CD4-positive, alpha-beta T cell treated with Interleukin-15 for 1 hour (primary cell): ENCODE measurements at regions not wholly inside any gene's neighbourhood (a gene's known extent, or its start where the extent isn't known, plus 50 kb on each side); places are given as distances from the start of the nearest gene placed in this dataset.
"Not testable (repeated sequence)": the region's sequence is repeated elsewhere in the genome, so short reads cannot be mapped to it uniquely, and the experiment has no call there.

Experiments
- DNase-seq: peaks from one replicate; pipeline ENCODE4 v3.0.0-alpha.2; 2020

DNA sequence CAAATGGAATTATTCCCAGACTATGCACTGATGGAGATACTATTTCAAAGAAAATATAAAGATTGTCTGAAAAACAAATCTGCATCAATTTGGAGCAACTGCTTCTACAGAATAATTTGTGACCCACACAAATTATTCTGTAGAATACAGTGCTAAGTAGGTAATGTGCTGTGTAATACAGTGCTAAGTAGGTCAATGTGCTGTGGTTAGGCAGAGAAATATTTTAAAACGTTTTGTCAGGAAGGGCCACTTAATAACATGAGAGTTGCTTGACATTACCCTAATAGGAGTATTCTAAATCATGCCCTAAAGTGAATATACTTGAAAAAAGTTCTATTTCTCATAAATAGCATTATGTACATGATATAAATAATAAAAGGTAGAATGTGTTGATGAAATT is 116.5 kb upstream of the KCND2 start:
- DNase-seq: no peak

DNA sequence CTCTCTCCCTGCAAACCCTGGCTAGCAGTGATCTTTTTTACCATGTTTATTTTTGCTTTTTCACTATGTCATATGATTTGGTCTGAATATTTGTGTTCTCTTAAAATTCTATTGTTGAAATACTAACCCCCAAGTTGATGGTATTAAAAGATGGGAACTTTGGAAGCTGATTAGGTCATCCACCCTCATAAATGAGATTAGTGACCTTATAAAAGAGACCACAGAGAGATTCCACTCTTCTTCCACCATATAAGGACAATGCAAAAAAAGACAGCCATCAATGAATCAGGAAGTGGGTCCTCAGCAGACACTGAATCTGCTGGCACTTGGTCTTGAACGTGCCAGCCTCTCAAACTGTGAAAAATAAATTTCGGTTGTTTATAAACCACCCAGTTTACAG is 112.8 kb upstream of the KCND2 start:
- no peak for DNase-seq

- no peak for DNase-seq
Measured at GRCh38 chr7:120163449-120163848, 109.5 kb upstream of the KCND2 start.

GRCh38 chr7:120165227-120165626 is 107.7 kb upstream of the KCND2 start:
- no peak for DNase-seq

DNA sequence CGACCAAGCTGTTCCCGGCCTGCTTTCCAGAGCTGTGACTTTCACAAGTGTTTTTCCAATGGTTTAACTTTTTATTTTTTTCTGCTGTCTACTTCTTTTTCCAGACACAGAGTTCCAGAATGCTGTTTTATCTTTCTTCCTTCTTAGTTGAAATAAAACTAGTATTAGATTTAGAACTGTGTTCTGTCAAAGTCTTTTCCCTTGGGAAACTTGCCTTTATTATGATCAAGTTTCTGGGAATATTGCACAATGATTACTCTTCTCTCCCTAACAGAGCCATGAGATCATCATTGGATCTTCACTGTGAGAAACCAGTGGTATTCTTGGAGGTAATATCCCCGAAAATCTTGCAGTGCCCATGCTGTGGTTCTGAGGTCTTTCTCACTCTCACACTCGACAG is 104.9 kb upstream of the KCND2 start:
- no peak for DNase-seq

- no peak for DNase-seq
Measured at GRCh38 chr7:120169996-120170783, 102.8 kb upstream of the KCND2 start.

GRCh38 chr7:120170834-120171233 is 102.1 kb upstream of the KCND2 start:
- DNase-seq: no peak

DNA sequence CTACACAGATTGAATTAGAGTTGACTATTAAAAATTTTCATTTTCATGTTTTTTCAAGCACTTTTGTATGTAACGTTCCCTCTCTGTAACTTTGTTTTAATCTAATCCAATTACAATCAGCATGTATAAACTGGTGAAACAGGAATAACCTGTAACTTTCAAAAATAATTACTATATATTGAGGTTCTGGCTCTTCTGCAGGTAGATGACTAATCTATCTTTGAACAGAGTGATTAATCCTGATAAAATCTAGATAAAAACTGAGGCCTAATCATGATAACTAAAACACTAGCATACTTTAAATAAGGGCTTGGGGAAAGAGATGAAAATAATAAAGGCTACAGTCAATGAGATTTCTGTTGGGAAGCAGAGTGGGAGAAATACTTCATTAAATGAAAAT is 101.6 kb upstream of the KCND2 start:
- no peak for DNase-seq

- no peak for DNase-seq
Measured at GRCh38 chr7:120180221-120180620, 92.8 kb upstream of the KCND2 start.

DNA sequence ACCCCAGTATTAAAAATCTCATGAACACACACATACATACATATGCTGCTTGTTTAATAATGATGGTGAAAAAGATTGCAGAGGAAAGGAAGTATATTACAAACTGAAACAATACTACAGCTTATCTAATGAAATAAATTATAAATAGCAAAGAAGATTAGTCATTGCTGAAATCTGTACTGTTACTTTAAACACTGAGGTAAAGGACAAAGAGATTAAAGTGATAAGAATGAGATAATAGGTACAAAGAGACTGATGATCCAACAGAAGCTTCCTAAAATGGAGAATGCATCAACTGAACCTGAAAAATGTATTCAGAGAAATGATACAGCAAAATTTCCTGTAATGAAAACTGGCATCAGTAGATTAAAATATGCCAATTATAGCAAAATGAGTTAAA is 91.5 kb upstream of the KCND2 start:
- no peak for DNase-seq

- DNase-seq: no peak
Measured at GRCh38 chr7:120184866-120185265, 88.1 kb upstream of the KCND2 start.

DNA sequence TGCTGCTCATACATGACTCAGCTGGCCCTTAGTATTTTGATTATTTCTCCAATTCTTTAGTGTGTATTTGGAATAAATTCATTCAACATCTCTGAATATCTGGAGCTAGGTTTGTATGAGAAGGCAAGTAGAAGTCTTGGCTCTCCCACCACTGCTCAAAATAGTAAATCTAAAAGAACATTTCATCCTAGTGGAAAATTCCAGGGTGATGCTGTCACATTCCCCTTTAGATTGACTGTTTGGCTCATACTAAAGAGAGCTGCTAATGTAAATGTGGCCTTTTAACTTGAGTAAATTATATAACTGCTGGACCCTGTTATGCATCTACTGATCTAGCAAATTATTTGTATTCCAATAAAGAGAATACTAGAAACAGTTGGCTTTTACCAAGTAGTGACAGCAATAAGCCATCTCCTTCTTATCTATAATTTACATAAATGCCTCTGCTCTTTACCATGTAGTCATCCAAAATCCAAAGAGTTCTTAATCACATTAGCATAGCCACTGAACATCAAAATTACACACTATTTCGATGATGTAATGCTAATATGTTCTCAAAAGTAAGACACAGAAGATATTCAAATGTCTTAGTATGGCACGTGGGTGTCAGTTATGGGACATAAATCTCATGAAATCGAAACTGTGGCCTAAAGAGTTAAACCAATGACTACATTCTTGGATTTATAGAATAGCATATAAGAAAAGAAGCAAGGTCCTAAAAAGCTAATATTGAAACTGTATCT is 86.9 kb upstream of the KCND2 start:
- DNase-seq: no peak

DNA sequence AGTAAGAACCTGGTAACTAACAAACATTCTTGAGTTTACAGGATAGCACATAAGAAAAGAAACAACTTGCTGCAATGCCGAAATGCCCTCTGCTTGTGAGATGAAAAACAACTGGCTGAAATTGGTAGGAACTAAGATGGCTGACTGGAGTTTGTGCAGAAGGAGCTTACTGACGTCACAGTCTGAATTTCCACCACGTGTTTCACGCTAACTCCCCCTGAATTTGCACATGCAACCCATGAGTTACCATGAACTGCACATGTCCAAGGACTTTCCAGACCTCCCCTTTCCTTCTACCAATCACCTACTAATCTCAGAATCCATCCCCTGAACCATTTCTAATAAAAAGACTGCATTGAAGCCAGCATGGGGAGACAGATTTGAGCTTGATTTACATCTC is 86.3 kb upstream of the KCND2 start:
- no peak for DNase-seq

DNA sequence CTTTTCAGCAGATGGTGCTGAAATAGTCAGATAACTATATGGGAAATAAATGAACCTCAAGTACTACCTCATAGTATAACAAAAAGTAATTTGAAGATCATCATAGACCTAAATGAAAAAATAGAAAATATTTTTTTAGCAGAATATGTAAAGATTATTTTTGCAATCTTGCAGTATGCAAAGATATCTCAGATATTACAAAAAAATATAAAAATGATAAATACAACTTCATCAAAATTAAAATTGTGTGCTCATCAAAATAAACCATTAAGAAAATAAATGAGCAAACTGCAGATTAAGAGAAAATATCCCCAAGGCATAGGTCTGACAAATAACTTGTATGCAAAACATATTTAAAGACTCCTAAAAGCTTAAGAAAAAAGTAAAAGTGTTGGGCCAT is 83.4 kb upstream of the KCND2 start:
- DNase-seq: no peak

- no peak for DNase-seq
Measured at GRCh38 chr7:120190109-120190508, 82.9 kb upstream of the KCND2 start.

DNA sequence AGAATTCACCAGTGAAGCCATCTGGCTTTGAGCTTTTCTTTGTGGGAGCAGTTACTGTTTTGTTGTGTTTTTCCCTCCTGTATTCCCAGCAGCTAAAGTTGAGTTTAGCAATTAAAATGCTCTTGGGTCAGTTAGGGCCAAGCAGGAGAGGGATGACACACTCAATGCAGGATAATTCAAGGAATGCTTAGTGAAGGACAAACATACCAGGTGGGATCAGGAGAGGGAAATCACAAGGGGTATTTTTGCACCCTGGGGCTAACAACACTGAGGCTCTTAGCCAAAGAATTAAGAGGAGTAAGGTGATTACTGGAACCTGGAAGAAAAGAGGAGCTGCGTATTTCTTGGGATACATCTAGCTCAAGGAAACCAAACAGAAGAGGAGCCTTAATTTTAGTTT is 82.4 kb upstream of the KCND2 start:
- no peak for DNase-seq

- DNase-seq: not testable (repeated sequence)
Measured at GRCh38 chr7:120191423-120191822, 81.6 kb upstream of the KCND2 start.

- no peak for DNase-seq
Measured at GRCh38 chr7:120201290-120201689, 71.7 kb upstream of the KCND2 start.

DNA sequence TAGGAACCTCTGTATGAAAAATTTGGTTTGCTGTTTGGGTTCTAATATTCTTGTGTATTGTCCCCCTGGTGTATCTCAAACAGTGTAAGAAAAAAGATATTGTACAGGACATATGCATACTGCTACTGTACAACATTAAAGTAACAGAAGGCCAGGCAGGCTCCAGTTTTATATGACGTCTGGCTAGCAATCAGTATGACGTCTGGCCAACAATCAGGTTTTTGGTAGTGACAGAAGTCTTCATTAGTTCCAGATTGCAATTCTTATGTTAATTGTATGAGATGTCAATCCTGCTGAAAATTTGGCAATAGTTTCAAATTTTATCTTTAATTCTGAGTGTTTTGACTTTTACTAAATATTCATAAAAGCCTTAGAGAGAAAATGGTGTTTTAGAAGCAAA is 67.9 kb upstream of the KCND2 start:
- no peak for DNase-seq

DNA sequence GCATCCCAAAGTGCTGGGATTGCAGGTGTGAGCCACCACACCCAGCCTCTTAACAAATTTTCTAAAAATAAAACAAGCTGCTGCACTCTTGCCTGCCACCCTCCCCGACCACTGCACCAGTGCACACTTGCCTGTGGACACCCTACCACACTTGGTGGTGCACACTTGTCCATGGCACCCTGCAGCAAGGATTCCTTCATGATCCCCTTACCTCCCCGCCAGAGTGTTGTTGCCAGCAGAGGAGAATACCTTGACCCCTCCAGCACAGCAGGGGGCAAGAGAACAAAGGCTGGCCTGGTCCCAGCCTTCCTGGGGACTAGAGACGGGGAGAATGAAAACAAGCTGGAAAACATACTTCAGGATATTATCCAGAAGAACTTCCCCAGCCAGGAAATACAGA is 65.9 kb upstream of the KCND2 start:
- DNase-seq: no peak

- no peak for DNase-seq
Measured at GRCh38 chr7:120215654-120216053, 57.3 kb upstream of the KCND2 start.

- DNase-seq: no peak
Measured at GRCh38 chr7:120216947-120217346, 56.0 kb upstream of the KCND2 start.

DNA sequence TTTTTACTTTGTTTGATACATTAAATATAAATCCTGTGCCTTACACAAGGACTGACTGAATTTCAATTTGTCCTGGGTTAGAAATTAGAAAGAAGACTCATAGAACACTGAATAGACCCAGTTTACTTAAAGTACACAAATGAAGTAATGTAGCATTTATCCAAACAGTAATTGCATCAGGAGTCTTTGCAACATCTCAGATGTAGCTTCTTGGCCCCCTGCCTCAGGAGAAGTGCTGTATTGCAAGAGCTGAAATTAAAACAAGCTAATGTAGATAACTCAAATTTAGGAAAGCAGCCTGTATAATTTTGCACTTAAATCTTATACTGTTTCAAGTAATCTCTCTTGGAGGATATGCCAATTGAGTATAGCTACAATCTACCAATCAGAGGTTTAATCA is 54.3 kb upstream of the KCND2 start:
- DNase-seq: no peak

- DNase-seq: no peak
Measured at GRCh38 chr7:120221666-120222065, 51.3 kb upstream of the KCND2 start.
